RWPE2 (cell line): ENCODE measurements at regions not wholly inside any gene's neighbourhood (a gene's known extent, or its start where the extent isn't known, plus 50 kb on each side); places are given as distances from the start of the nearest gene placed in this dataset.

Experiments
- ATAC-seq: fragments of 200-7000 bp; cut with Tn5 transposase; 3 replicates; pipeline ENCODE4 v1.9.1; 2021; ENCODE audit warnings: low read depth
- DNase-seq: peaks from one replicate; pipeline ENCODE4 v3.0.0-alpha.2; 2020; ENCODE audit warnings: low spot score
- H3K27ac ChIP-seq: fragments of 450-650 bp; 2 replicates; pipeline ENCODE4 v1.5.1; 2017; ENCODE audit warnings: mild to moderate bottlenecking; ENCODE audit not compliant: poor library complexity, severe bottlenecking
- H3K27me3 ChIP-seq: fragments of 250-450 bp; sonication (Bioruptor Pico); 2 replicates; pipeline ENCODE4 v1.5.1; 2021; ENCODE audit warnings: mild to moderate bottlenecking, moderate library complexity; ENCODE audit not compliant: insufficient read depth, poor library complexity, severe bottlenecking
- H3K36me3 ChIP-seq: fragments of 250-450 bp; sonication (Bioruptor Pico); 2 replicates; pipeline ENCODE4 v1.5.1; 2020; ENCODE audit warnings: low read depth, mild to moderate bottlenecking, moderate library complexity
- H3K4me1 ChIP-seq: fragments of 250-450 bp; sonication (Bioruptor Pico); 2 replicates; pipeline ENCODE4 v1.5.1; 2021; ENCODE audit warnings: mild to moderate bottlenecking, moderate library complexity; ENCODE audit not compliant: insufficient read depth, poor library complexity, severe bottlenecking
- H3K4me3 ChIP-seq: fragments of 250-450 bp; sonication (Bioruptor Pico); 2 replicates; pipeline ENCODE4 v1.5.1; 2021; ENCODE audit warnings: mild to moderate bottlenecking, moderate library complexity; ENCODE audit not compliant: severe bottlenecking
- H3K9me3 ChIP-seq: fragments of 250-450 bp; sonication (Bioruptor Pico); 2 replicates; pipeline ENCODE4 v1.5.1; 2021; ENCODE audit warnings: mild to moderate bottlenecking, moderate library complexity; ENCODE audit not compliant: severe bottlenecking
- CTCF ChIP-seq: fragments of 450-650 bp; IDR thresholded peaks from one replicate; pipeline ENCODE4 v1.5.1; 2017; ENCODE audit warnings: mild to moderate bottlenecking, moderate library complexity; ENCODE audit not compliant: poor library complexity, severe bottlenecking

GRCh38 chr1:222026280-222026679, 284.4 kb upstream of the DUSP10 start:
- Histone ChIP-seq H3K4me3 (no peak overlapping the region), H3K4me1 (no peaks in the 10 kb centered on the region), H3K27ac (no peak overlapping the region), H3K9me3 (no peaks in the 10 kb centered on the region), H3K27me3 (no peaks in the 10 kb centered on the region), H3K36me3 (no peaks in the 10 kb centered on the region)
- no peak for TF ChIP-seq CTCF
- DNase-seq: no peak
- no peak for ATAC-seq

- no peak overlapping the region for H3K4me3 ChIP-seq
- no peak for DNase-seq
- H3K27ac ChIP-seq: no peak overlapping the region
- ATAC-seq: no peak
- no peak for TF ChIP-seq CTCF
- H3K4me1 ChIP-seq: no peaks in the 10 kb centered on the region
- no peaks in the 10 kb centered on the region for H3K9me3 ChIP-seq
- no peaks in the 10 kb centered on the region for H3K27me3 ChIP-seq
- H3K36me3 ChIP-seq: no peaks in the 10 kb centered on the region
Measured at GRCh38 chr1:222023025-222023424, 281.1 kb upstream of the DUSP10 start.

- Histone ChIP-seq H3K9me3 (no peaks in the 10 kb centered on the region), H3K27me3 (no peaks in the 10 kb centered on the region), H3K36me3 (no peaks in the 10 kb centered on the region), H3K4me1 (no peaks in the 10 kb centered on the region), H3K27ac (no peak overlapping the region), H3K4me3 (no peak overlapping the region)
- no peak for DNase-seq
- no peak for TF ChIP-seq CTCF
- no peak for ATAC-seq
Measured at GRCh38 chr1:222021129-222021528, 279.2 kb upstream of the DUSP10 start.

- Histone ChIP-seq H3K9me3 (no peaks in the 10 kb centered on the region), H3K4me3 (no peak overlapping the region), H3K27ac (no peak overlapping the region), H3K4me1 (no peaks in the 10 kb centered on the region), H3K36me3 (no peaks in the 10 kb centered on the region), H3K27me3 (no peaks in the 10 kb centered on the region)
- no peak for TF ChIP-seq CTCF
- no peak for ATAC-seq
- DNase-seq: no peak
Measured at GRCh38 chr1:222020553-222020952, 278.7 kb upstream of the DUSP10 start.

- no peaks in the 10 kb centered on the region for H3K27me3 ChIP-seq
- no peaks in the 10 kb centered on the region for H3K4me1 ChIP-seq
- no peak for ATAC-seq
- DNase-seq: no peak
- H3K36me3 ChIP-seq: no peaks in the 10 kb centered on the region
- no peak overlapping the region for H3K4me3 ChIP-seq
- H3K9me3 ChIP-seq: no peaks in the 10 kb centered on the region
- no peak overlapping the region for H3K27ac ChIP-seq
- TF ChIP-seq CTCF: no peak
Measured at GRCh38 chr1:222019029-222019428, 277.1 kb upstream of the DUSP10 start.
